HG03469 (cell line): ENCODE measurements at regions not wholly inside any gene's neighbourhood (a gene's known extent, or its start where the extent isn't known, plus 50 kb on each side); places are given as distances from the start of the nearest gene placed in this dataset.
A peak's percentile ranks its signal among the peaks of the same experiment; 100 is the strongest.

Source experiments
- ATAC-seq: cut with Tn5 transposase; IDR thresholded peaks from one replicate; pipeline ENCODE4 v1.9.1; 2021; ENCODE audit warnings: mild to moderate bottlenecking, moderate library complexity, moderate number of reproducible peaks; ENCODE audit not compliant: unreplicated experiment

- ATAC-seq = no peak
These were observed 280.9 kb downstream of the ARAP2 start for GRCh38 chr4:35963383-35963782.

DNA sequence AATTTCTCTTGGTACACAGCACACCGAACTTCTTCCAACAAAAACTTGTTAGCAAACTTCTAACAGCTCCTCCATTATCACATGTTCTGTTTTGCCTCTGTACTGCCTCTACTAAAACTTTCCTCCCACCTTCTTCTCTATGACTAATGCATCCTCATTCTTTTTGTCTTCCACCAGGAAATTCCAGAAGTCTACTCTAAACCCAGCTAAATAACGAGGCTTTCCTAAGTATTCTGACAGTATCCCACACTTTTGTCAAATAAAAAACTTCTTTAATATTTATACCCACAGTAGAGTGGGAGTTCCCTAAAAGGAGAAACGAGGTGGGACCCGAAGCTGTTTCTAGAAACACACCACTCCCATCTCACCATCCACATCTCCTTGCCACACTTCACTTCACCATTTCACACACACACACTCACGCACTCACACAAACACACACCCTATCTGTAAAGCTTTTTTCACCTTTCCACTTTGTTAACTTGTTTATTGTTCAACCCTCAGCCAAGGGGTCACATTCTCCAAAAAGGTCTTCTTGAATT, 280.3 kb downstream of the ARAP2 start:
- no peak for ATAC-seq

DNA sequence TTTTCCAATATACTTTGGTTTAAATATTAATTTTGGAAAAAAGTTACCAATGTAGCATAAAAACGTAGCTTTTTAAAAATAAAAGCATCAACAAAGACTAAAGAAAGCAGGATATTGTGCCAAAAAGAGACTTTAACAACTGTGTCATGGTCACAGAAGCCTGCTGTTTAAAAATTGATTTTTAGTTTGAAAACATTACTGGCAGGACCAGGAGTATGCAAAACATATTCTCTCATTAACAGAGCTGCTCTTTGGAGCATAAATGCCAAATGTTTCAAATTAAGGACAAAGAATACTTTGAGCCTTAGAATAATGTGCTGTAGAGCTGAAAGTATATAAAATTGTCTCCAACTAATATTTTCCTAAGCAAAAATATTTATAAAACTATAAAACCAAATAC, 279.0 kb downstream of the ARAP2 start:
- ATAC-seq = peak; percentile 52

DNA sequence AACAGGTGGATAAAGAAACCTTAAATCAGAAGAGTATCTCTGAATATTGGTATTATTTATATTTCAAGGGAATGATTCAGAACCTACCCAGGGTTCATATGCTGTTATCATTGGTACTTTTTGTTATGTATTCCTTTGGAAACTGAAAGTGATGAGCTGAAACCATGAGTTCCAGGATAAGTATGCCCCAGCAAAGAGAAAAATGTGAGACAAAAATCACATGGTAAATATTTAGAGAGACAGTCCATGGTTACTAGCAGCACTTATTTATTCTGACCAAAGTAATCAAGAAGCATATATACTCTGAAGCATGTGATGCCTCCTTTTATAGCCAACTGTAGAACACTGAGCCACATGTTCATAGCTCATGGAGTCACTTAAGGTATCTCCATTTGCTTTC, 277.7 kb downstream of the ARAP2 start:
- no peak for ATAC-seq

- no peak for ATAC-seq
These were observed 273.9 kb downstream of the ARAP2 start for GRCh38 chr4:35970366-35970960.

GRCh38 chr4:35972814-35973213, 271.5 kb downstream of the ARAP2 start:
- ATAC-seq = no peak

DNA sequence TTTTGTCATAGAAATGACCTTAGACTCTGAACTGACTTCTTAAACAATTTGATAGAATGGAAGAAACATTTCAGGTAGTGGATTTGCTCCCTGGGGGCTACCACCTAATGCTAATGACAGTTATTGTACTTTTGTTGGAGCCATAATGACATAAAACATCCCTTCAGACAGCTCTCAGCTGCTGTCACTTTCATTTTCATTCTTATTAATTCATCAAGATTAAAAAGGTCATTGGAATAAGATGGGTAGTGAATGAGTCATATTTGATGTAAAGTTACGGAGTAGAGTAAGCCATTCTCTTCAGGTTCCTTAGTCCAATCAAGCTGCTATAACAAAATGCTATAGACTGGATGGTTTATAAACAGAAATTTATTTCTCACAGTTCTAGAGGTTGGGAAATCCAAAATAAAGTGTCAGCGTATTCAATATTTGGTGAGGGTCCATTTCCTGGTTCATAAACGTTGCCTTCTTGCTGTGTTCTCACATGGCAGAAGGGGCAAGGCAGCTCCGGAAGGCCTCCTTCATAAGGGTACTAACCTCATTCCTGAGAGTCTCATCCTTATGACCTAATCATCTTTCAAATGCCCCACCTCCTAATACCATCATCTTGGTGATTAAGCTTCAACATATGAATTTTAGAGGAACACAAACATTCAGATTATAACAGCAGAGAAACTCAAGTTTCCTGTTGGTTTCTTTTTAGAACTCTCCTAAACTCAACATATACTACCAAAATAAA, 268.5 kb downstream of the ARAP2 start:
- peak; percentile 59 for ATAC-seq

DNA sequence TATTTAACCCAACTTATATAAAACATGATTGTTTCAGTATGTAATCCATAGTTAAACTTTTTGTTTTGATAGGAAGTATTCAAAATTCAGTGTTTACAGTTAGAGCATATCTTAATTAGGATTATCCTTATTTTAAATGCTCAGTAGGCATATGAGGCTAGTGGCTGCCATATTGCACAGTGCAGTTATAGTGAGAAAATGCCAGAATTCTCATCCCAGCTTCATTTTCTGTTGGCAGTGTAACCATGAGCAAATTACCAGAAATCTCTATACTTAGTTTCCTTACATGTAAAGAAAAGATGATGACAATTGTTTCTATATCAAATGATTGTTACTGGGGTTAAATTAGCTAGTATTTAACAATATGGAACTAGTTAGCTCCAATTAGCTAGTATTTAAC, 265.8 kb downstream of the ARAP2 start:
- no peak for ATAC-seq

- no peak for ATAC-seq
These were observed 262.0 kb downstream of the ARAP2 start for GRCh38 chr4:35982318-35982717.

GRCh38 chr4:35986537-35986936, 257.8 kb downstream of the ARAP2 start:
- no peak for ATAC-seq

- no peak for ATAC-seq
These were observed 250.7 kb downstream of the ARAP2 start for GRCh38 chr4:35993606-35994005.

GRCh38 chr4:36000941-36001557, 243.3 kb downstream of the ARAP2 start:
- ATAC-seq = no peak

- ATAC-seq = no peak
These were observed 241.3 kb downstream of the ARAP2 start for GRCh38 chr4:36003051-36003450.

- no peak for ATAC-seq
These were observed 240.0 kb downstream of the ARAP2 start for GRCh38 chr4:36004204-36004851.

DNA sequence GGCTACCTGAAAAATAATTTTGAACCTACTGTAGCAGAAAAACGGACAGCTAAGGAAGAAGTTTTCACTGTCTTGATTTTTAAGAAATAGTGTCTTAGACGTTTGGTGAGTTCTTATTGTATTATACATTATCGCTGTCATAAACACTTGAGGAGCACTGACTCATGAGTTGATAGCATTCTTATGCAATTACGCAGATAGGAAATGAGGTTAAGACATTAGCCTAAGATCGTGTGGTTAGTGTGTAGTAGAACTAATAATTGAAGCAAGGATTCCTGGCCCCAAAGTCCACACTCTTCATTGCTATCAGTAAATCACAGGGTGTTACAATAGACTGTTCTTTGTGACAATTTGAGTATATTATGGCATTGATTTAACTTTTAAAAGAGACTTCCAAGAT, 238.1 kb downstream of the ARAP2 start:
- ATAC-seq = no peak

DNA sequence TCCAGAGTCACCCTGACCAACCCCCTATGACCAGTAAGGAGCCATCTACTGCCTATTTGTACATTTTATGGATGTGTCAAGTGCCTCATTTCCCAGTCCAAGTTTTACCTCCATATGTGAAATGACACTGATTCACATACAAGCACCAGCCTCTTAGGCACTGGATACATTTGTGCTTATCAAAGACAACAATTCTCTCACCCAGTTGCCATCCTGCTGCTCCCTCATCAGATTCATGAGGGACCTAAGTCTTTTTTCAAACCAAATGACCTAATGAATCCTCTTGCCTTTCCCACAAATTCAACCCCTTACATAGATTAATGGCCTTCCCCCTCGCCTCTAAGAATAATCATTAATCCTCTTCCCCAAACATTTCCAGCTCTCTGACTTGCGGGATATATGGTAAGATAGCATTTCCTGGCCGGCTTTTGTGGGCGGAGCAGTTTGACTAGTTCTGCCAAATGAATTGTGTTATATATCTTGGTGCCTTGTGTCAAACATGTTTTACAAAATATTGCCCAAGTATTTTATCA, 233.9 kb downstream of the ARAP2 start:
- ATAC-seq = no peak

DNA sequence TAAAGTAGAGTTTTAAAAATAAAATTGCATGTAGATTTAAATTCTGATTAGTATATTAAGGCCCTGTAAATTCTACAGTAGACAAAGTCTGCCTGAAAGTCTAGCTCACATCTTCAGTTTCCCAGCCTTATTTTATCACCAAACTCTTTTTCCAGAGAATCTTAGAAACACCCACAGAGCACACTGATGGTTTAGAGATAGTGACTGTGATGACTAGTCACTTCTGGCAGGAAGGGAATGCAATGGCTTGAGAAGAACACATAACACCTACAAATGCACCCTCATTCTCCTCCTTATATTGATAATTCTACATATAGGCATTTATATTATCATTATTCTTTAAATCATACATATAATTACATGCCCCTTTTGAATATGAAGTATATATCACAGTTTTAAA, 232.9 kb downstream of the ARAP2 start:
- no peak for ATAC-seq

GRCh38 chr4:36012503-36012902, 231.8 kb downstream of the ARAP2 start:
- no peak for ATAC-seq

GRCh38 chr4:36013206-36013605, 231.1 kb downstream of the ARAP2 start:
- ATAC-seq = no peak
